HCT116 (cell line): ENCODE measurements at regions not wholly inside any gene's neighbourhood (a gene's known extent, or its start where the extent isn't known, plus 50 kb on each side); places are given as distances from the start of the nearest gene placed in this dataset.

ENCODE experiments used
- ATAC-seq: fragments of 200-7000 bp; cut with Tn5 transposase; 2 replicates; pipeline ENCODE4 v1.9.1; 2020; ENCODE audit warnings: mild to moderate bottlenecking, moderate library complexity
- BruUV-seq: library from RNA; stranded (reverse); fragments of 400-500 nt; replicated peaks from 2 replicates; lab custom pipeline; 2021; lab: Mats Ljungman, UMichigan
- CTCF ChIA-PET: fragments of 300-600 bp; sonication (Branson Sonifier 250); formaldehyde crosslinking; loops from one replicate; lab custom pipeline; 2021; ENCODE audit warnings: antibody characterized with exemption; lab: Charles Lee
- POLR2A ChIA-PET: fragments of 300-600, 350-600 bp; sonication (Branson Sonifier 250); formaldehyde crosslinking; loops from one replicate; lab custom pipeline; 2021; ENCODE audit warnings: antibody characterized with exemption; lab: Charles Lee
- RAD21 ChIA-PET, 2 experiments: fragments of 300-600 bp; sonication (Branson Sonifier 250); formaldehyde crosslinking; loops; one replicate each; lab custom pipeline; 2023; ENCODE audit warnings: low total read pairs in 2 of 2; ENCODE audit not compliant: uncharacterized antibody in 2 of 2, unreplicated experiment in 2 of 2, low non-redundant PET in 1 of 2; lab: Charles Lee
- DNase-seq: peaks from one replicate; pipeline ENCODE4 v3.0.0-alpha.2; 2010; ENCODE audit warnings: low read depth, low spot score
- H2AFZ ChIP-seq: fragments of 200-600 bp; shearing (Covaris generic), sonication (generic); 2 replicates; pipeline ENCODE4 v1.6.1; 2017; ENCODE audit warnings: low read depth, mixed run types, mixed read lengths, antibody characterized with exemption, low read length; ENCODE audit not compliant: poor library complexity, severe bottlenecking
- H3K27ac ChIP-seq: 2 replicates; pipeline ENCODE4 v1.5.1; 2012; ENCODE audit warnings: low read depth, low read length
- H3K27me3 ChIP-seq: fragments of 200-600 bp; sonication (generic); 2 replicates; pipeline ENCODE4 v1.6.1; 2016; ENCODE audit warnings: mixed run types, low read length, mixed read lengths; ENCODE audit not compliant: insufficient read depth
- H3K36me3 ChIP-seq, 2 experiments: fragments of 200-500 bp in 1 of 2; fragments of 200-600 bp in 1 of 2; sonication (Bioruptor generic) in 1 of 2; sonication (generic) in 1 of 2; 2 replicates each; pipeline versions ENCODE4 v1.5.1 to v1.6.1; 2014 to 2016; ENCODE audit warnings: low read length in 2 of 2, inconsistent platforms in 1 of 2, mixed read lengths in 1 of 2, mixed run types in 1 of 2; ENCODE audit not compliant: insufficient read depth in 2 of 2, control insufficient read depth in 1 of 2
- H3K4me1 ChIP-seq, 2 experiments: fragments of 200-600 bp in 1 of 2; sonication (generic) in 1 of 2; 2 replicates each; pipeline versions ENCODE4 v1.5.1 to v1.6.1; 2012 to 2017; ENCODE audit warnings: low read length in 2 of 2, inconsistent platforms in 1 of 2, mild to moderate bottlenecking in 1 of 2, mixed read lengths in 1 of 2, mixed run types in 1 of 2, moderate library complexity in 1 of 2; ENCODE audit not compliant: insufficient read depth in 2 of 2, control insufficient read depth in 1 of 2
- H3K4me2 ChIP-seq: fragments of 200-600 bp; sonication (generic); 2 replicates; pipeline ENCODE4 v1.6.1; 2017; ENCODE audit warnings: mixed run types, low read length, mixed read lengths
- H3K4me3 ChIP-seq, 2 experiments: fragments of 200-600 bp in 1 of 2; sonication (generic) in 1 of 2; replicated peaks in 1 of 2; 2 replicates each; pipeline ENCODE4 v1.5.1; 2011 to 2016; ENCODE audit warnings: low read length in 2 of 2, control low read depth in 1 of 2, low read depth in 1 of 2, mild to moderate bottlenecking in 1 of 2, mixed read lengths in 1 of 2, mixed run types in 1 of 2
- H3K79me2 ChIP-seq: fragments of 200-600 bp; sonication (generic); 2 replicates; pipeline ENCODE4 v1.6.1; 2017; ENCODE audit warnings: mild to moderate bottlenecking, mixed run types, low read length, moderate library complexity, mixed read lengths; ENCODE audit not compliant: insufficient read depth
- H3K9ac ChIP-seq: fragments of 200-600 bp; sonication (generic); 2 replicates; pipeline ENCODE4 v1.6.1; 2016; ENCODE audit warnings: low read length, mixed read lengths
- H3K9me2 ChIP-seq: fragments of 200-600 bp; sonication (generic), shearing (Covaris generic); 2 replicates; pipeline ENCODE4 v1.6.1; 2017; ENCODE audit warnings: mixed run types, mild to moderate bottlenecking, moderate library complexity; ENCODE audit not compliant: insufficient read depth
- H3K9me3 ChIP-seq, 2 experiments: fragments of 200-500 bp in 1 of 2; fragments of 200-600 bp in 1 of 2; sonication (Bioruptor generic) in 1 of 2; sonication (generic) in 1 of 2; 2 replicates each; pipeline ENCODE4 v1.6.1; 2014 to 2017; ENCODE audit warnings: low read length in 2 of 2, mixed read lengths in 2 of 2, inconsistent platforms in 1 of 2, low read depth in 1 of 2, mild to moderate bottlenecking in 1 of 2, mixed run types in 1 of 2, moderate library complexity in 1 of 2; ENCODE audit not compliant: control insufficient read depth in 1 of 2, insufficient read depth in 1 of 2
- H4K20me1 ChIP-seq: fragments of 200-600 bp; sonication (generic), shearing (Covaris generic); 2 replicates; pipeline ENCODE4 v1.6.1; 2017; ENCODE audit warnings: mixed run types, mild to moderate bottlenecking, moderate library complexity; ENCODE audit not compliant: insufficient read depth
- CBX3 ChIP-seq: IDR thresholded peaks from 2 replicates; pipeline ENCODE4 v1.6.1; 2012; ENCODE audit warnings: low read depth
- CEBPB ChIP-seq: IDR thresholded peaks from 2 replicates; pipeline ENCODE4 v1.6.1; 2012; ENCODE audit warnings: low read depth
- EZH2 ChIP-seq: fragments of 200-600 bp; sonication (generic); IDR thresholded peaks from 2 replicates; pipeline ENCODE4 v1.6.1; 2017; ENCODE audit warnings: antibody characterized with exemption, mixed run types
- FOSL1 ChIP-seq: IDR thresholded peaks from 2 replicates; pipeline ENCODE4 v1.6.1; 2012; ENCODE audit warnings: low read depth
- POLR2A ChIP-seq: IDR thresholded peaks from 2 replicates; pipeline ENCODE4 v1.7.0; 2011; ENCODE audit warnings: borderline replicate concordance; ENCODE audit not compliant: insufficient read depth, insufficient read length; ENCODE audit errors: extremely low read depth
- POLR2AphosphoS5 ChIP-seq: IDR thresholded peaks from 2 replicates; pipeline ENCODE4 v1.6.1; 2011; ENCODE audit warnings: mild to moderate bottlenecking, low read depth, low read length, moderate library complexity
- RAD21 ChIP-seq: IDR thresholded peaks from 2 replicates; pipeline ENCODE4 v1.6.1; 2012; ENCODE audit warnings: low read depth, mild to moderate bottlenecking
- SIN3A ChIP-seq: IDR thresholded peaks from 2 replicates; pipeline ENCODE4 v1.6.1; 2012; ENCODE audit warnings: low read depth
- SP1 ChIP-seq: IDR thresholded peaks from 2 replicates; pipeline ENCODE4 v1.6.1; 2012; ENCODE audit warnings: low read depth
- TCF7L2 ChIP-seq: IDR thresholded peaks from 2 replicates; pipeline ENCODE4 v1.7.0; 2011; ENCODE audit warnings: borderline replicate concordance, inconsistent platforms; ENCODE audit not compliant: insufficient read depth, insufficient read length; ENCODE audit errors: extremely low read depth
- ZFX ChIP-seq: fragments of 450-650 bp; IDR thresholded peaks from 2 replicates; pipeline ENCODE4 v1.6.1; 2017
- ZNF274 ChIP-seq: fragments of 200-500 bp; sonication (Bioruptor generic); IDR thresholded peaks from 2 replicates; pipeline ENCODE4 v1.6.1; 2014; ENCODE audit warnings: mild to moderate bottlenecking, low read depth, low read length, inconsistent platforms
- intact Hi-C: fragments of 100-400 bp; cut with micrococcal nuclease; formaldehyde crosslinking; loops from 2 replicates; pipeline ENCODE4 v1.10.0; 2022
- TF ChIP-seq, protein P1 (sequence below): IDR thresholded peaks from 2 replicates; pipeline ENCODE4 v1.6.1; 2011; ENCODE audit warnings: mild to moderate bottlenecking, low read length, moderate library complexity; ENCODE audit not compliant: insufficient replicate concordance; ENCODE audit errors: extremely low read depth
- TF ChIP-seq, protein P2 (sequence below), 3 experiments: fragments of 200-600 bp in 1 of 3; sonication (generic) in 1 of 3; IDR thresholded peaks in 2 of 3; conservative IDR thresholded peaks in 1 of 3; 2 replicates each; pipeline ENCODE4 v1.5.1; 2012 to 2017; ENCODE audit warnings: low read depth in 2 of 3, low read length in 2 of 3, antibody characterized with exemption in 1 of 3, borderline replicate concordance in 1 of 3, control low read depth in 1 of 3, mild to moderate bottlenecking in 1 of 3, mixed read lengths in 1 of 3, mixed run types in 1 of 3, moderate library complexity in 1 of 3; ENCODE audit not compliant: insufficient read depth in 1 of 3

DNA sequence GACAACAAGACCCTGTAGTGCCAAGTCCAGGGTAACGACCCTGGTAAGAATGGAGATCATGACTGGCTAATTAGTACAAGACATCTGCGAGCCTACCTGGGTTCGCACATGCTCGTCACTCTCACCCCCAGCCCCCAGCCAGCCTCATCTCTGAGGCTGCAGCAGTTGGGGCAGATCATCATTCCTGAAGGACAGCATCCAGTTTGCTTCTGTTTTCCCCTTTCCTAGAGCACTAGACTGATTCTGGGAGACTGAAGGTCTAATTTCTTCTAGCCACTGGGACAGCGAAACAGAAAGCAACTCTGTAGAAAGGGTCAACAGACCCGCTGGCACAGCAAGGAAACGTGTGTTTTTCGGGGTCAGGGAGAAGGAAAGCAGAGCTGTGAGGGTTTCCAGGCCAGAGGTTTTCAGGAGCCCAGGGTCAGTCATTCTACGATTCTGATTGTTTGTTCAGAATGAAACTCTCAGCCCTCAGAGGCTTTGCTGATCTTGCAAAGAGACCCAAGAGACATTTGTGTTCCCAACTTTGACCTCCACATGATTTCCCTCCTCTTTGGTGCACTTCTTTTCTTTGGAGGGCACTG, 343.1 kb upstream of the NOCT start (continued):
- TF ChIP-seq CEBPB (no peak), FOSL1 (no peak), ZNF274 (no peak), SIN3A (no peak), POLR2A (no peak), SP1 (no peak), CBX3 (no peak), RAD21 (no peak), ZFX (no peak), EZH2 (no peak), POLR2AphosphoS5 (no peak), TCF7L2 (no peak)
- TF ChIP-seq, protein P1, sequence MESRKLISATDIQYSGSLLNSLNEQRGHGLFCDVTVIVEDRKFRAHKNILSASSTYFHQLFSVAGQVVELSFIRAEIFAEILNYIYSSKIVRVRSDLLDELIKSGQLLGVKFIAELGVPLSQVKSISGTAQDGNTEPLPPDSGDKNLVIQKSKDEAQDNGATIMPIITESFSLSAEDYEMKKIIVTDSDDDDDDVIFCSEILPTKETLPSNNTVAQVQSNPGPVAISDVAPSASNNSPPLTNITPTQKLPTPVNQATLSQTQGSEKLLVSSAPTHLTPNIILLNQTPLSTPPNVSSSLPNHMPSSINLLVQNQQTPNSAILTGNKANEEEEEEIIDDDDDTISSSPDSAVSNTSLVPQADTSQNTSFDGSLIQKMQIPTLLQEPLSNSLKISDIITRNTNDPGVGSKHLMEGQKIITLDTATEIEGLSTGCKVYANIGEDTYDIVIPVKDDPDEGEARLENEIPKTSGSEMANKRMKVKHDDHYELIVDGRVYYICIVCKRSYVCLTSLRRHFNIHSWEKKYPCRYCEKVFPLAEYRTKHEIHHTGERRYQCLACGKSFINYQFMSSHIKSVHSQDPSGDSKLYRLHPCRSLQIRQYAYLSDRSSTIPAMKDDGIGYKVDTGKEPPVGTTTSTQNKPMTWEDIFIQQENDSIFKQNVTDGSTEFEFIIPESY, result no peak

DNA sequence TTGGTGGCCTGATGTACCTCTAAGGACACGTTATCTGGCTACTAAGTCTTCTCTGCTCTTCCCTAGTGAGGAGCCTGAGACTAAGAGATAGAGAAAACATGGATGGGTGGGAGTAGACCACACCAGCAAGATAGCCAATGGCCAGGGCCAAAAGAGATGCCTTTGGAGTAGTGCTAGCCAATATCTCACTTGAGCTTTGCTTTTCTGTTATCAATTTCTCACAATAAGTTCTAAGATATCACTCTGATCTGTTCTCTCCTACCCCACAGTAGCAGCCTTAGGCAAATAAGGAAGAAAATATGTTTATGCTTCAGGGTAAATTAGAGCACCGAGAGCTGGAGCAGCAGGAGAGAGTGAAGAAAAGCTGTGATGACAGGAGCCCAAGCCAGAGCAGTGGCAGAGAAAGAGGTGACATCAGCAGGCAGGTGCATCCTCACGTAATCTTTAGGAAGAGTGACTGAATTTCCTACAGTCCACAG, 343.9 kb upstream of the NOCT start:
- ATAC-seq (no peak), DNase-seq (no peak)
- intact Hi-C loops, result no loop called here
- Histone ChIP-seq H3K79me2 (no peaks in the 10 kb centered on the region), H2AFZ (no peak overlapping the region), H3K27ac (no peak overlapping the region), H3K4me3 (no peak overlapping the region), H3K4me1 (no peaks in the 10 kb centered on the region), H3K27me3 (no peaks in the 10 kb centered on the region), H3K9ac (no peak overlapping the region), H3K36me3 (no peaks in the 10 kb centered on the region), H4K20me1 (no peaks in the 10 kb centered on the region), H3K4me2 (no peak overlapping the region), H3K9me2 (no peaks in the 10 kb centered on the region), H3K9me3 (no peaks in the 10 kb centered on the region)
- TF ChIP-seq, protein P2, sequence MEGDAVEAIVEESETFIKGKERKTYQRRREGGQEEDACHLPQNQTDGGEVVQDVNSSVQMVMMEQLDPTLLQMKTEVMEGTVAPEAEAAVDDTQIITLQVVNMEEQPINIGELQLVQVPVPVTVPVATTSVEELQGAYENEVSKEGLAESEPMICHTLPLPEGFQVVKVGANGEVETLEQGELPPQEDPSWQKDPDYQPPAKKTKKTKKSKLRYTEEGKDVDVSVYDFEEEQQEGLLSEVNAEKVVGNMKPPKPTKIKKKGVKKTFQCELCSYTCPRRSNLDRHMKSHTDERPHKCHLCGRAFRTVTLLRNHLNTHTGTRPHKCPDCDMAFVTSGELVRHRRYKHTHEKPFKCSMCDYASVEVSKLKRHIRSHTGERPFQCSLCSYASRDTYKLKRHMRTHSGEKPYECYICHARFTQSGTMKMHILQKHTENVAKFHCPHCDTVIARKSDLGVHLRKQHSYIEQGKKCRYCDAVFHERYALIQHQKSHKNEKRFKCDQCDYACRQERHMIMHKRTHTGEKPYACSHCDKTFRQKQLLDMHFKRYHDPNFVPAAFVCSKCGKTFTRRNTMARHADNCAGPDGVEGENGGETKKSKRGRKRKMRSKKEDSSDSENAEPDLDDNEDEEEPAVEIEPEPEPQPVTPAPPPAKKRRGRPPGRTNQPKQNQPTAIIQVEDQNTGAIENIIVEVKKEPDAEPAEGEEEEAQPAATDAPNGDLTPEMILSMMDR (IDR thresholded peaks at IDR 0.05 in 2 of 3, conservative IDR thresholded peaks at IDR 0.05 in 1 of 3; ENCODE audit: borderline replicate concordance in 1 of 3, insufficient read depth in 1 of 3, low read depth in 2 of 3, low read length in 2 of 3), result no peak
- BruUV-seq, result no TSS peak
- ChIA-PET CTCF (interaction anchor here (0.7 kb wide), 1 partner anchor 9 kb away, joined by 3 read pairs; no protein-coding TSS in a partner anchor), RAD21 (no interaction called here), POLR2A (no interaction called here)
